HEK293 (cell line): ENCODE measurements at regions not wholly inside any gene's neighbourhood (a gene's known extent, or its start where the extent isn't known, plus 50 kb on each side); places are given as distances from the start of the nearest gene placed in this dataset.

Experiments used
- CTCF ChIA-PET: fragments of 350-600 bp; formaldehyde crosslinking; extraction: SDS; loops from one replicate; lab custom pipeline; 2021; ENCODE audit warnings: antibody characterized with exemption; lab: Yijun Ruan, JAX
- POLR2A ChIA-PET: fragments of 300-600 bp; formaldehyde crosslinking; extraction: SDS; loops from one replicate; lab custom pipeline; 2020; ENCODE audit warnings: antibody characterized with exemption, inconsistent platforms; lab: Yijun Ruan, JAX
- H3K27ac ChIP-seq: fragments of 200-500 bp; sonication (Bioruptor generic); 2 replicates; pipeline ENCODE4 v1.5.1; 2014; ENCODE audit warnings: low read depth, low read length, control low read depth, inconsistent platforms; ENCODE audit errors: extremely low read depth
- H3K36me3 ChIP-seq, 2 experiments: fragments of 200-500 bp in 1 of 2; sonication (Bioruptor generic) in 1 of 2; 1 replicate in 1 of 2; 2 replicates in 1 of 2; pipeline ENCODE4 v1.5.1; 2014 to 2017; ENCODE audit warnings: inconsistent platforms in 2 of 2, low read length in 2 of 2; ENCODE audit not compliant: control insufficient read depth in 2 of 2, insufficient read depth in 1 of 2
- H3K4me1 ChIP-seq: fragments of 200-500 bp; sonication (Bioruptor generic); 2 replicates; pipeline ENCODE4 v1.5.1; 2014; ENCODE audit warnings: mild to moderate bottlenecking, low read length, inconsistent platforms; ENCODE audit not compliant: control insufficient read depth, insufficient read depth
- H3K4me3 ChIP-seq: 2 replicates; pipeline ENCODE4 v1.5.1; 2011; ENCODE audit warnings: low read depth, mild to moderate bottlenecking, control low read depth, low read length, moderate library complexity
- H3K9me3 ChIP-seq: fragments of 200-500 bp; sonication (Bioruptor generic); 2 replicates; pipeline ENCODE4 v1.5.1; 2014; ENCODE audit warnings: low read depth, low read length, inconsistent platforms; ENCODE audit not compliant: control insufficient read depth, insufficient read depth
- GLIS1 ChIP-seq: fragments of 450-650 bp; formaldehyde crosslinking; IDR thresholded peaks from 2 replicates; pipeline ENCODE4 v1.5.1; 2016; ENCODE audit warnings: missing biosample characterization, missing genetic modification characterization
- HOXC10 ChIP-seq: sonication (generic); formaldehyde crosslinking; IDR thresholded peaks from 2 replicates; pipeline ENCODE4 v1.8.1; 2023; ENCODE audit warnings: mild to moderate bottlenecking, missing genetic modification reagents
- KLF8 ChIP-seq: fragments of 450-650 bp; formaldehyde crosslinking; IDR thresholded peaks from 2 replicates; pipeline ENCODE4 v1.5.1; 2016; ENCODE audit warnings: missing biosample characterization, missing genetic modification characterization
- OVOL3 ChIP-seq: fragments of 450-650 bp; formaldehyde crosslinking; IDR thresholded peaks from 2 replicates; pipeline ENCODE4 v1.5.1; 2016; ENCODE audit warnings: missing biosample characterization, missing genetic modification characterization
- PRDM4 ChIP-seq: fragments of 450-650 bp; formaldehyde crosslinking; IDR thresholded peaks from 2 replicates; pipeline ENCODE4 v1.5.1; 2017; ENCODE audit warnings: missing biosample characterization, missing genetic modification characterization
- SCRT2 ChIP-seq: fragments of 450-650 bp; formaldehyde crosslinking; IDR thresholded peaks from 2 replicates; pipeline ENCODE4 v1.5.1; 2016; ENCODE audit warnings: missing biosample characterization, missing genetic modification characterization
- SP2 ChIP-seq: fragments of 450-650 bp; formaldehyde crosslinking; IDR thresholded peaks from 2 replicates; pipeline ENCODE4 v1.5.1; 2016; ENCODE audit warnings: missing biosample characterization, missing genetic modification characterization
- SP3 ChIP-seq: fragments of 450-650 bp; formaldehyde crosslinking; IDR thresholded peaks from 2 replicates; pipeline ENCODE4 v1.5.1; 2016; ENCODE audit warnings: missing biosample characterization, missing genetic modification characterization
- YY2 ChIP-seq: fragments of 450-650 bp; formaldehyde crosslinking; IDR thresholded peaks from 2 replicates; pipeline ENCODE4 v1.5.1; 2016; ENCODE audit warnings: missing biosample characterization, missing genetic modification characterization
- ZFHX2 ChIP-seq: fragments of 450-650 bp; formaldehyde crosslinking; conservative IDR thresholded peaks from 2 replicates; pipeline ENCODE4 v1.5.1; 2016; ENCODE audit warnings: missing biosample characterization, missing genetic modification characterization
- ZFP69B ChIP-seq: fragments of 450-650 bp; formaldehyde crosslinking; IDR thresholded peaks from 2 replicates; pipeline ENCODE4 v1.5.1; 2016; ENCODE audit warnings: missing biosample characterization, missing genetic modification characterization
- ZNF174 ChIP-seq: fragments of 450-650 bp; formaldehyde crosslinking; IDR thresholded peaks from 2 replicates; pipeline ENCODE4 v1.5.0; 2017; ENCODE audit warnings: missing biosample characterization, mild to moderate bottlenecking, missing genetic modification characterization
- ZNF202 ChIP-seq: fragments of 450-650 bp; formaldehyde crosslinking; IDR thresholded peaks from 2 replicates; pipeline ENCODE4 v1.5.1; 2016; ENCODE audit warnings: missing biosample characterization, missing genetic modification characterization, borderline replicate concordance
- ZNF24 ChIP-seq: fragments of 450-650 bp; formaldehyde crosslinking; IDR thresholded peaks from 2 replicates; pipeline ENCODE4 v1.5.1; 2016; ENCODE audit warnings: missing biosample characterization, missing genetic modification characterization
- ZNF280D ChIP-seq: fragments of 450-650 bp; formaldehyde crosslinking; IDR thresholded peaks from 2 replicates; pipeline ENCODE4 v1.5.1; 2016; ENCODE audit warnings: missing biosample characterization, missing genetic modification characterization
- ZNF302 ChIP-seq: fragments of 450-650 bp; formaldehyde crosslinking; IDR thresholded peaks from 2 replicates; pipeline ENCODE4 v1.5.1; 2016; ENCODE audit warnings: missing biosample characterization, missing genetic modification characterization, low read depth
- ZNF354C ChIP-seq: fragments of 450-650 bp; formaldehyde crosslinking; IDR thresholded peaks from 2 replicates; pipeline ENCODE4 v1.5.1; 2016; ENCODE audit warnings: missing biosample characterization, missing genetic modification characterization, low read depth, borderline replicate concordance
- ZNF433 ChIP-seq: fragments of 450-650 bp; formaldehyde crosslinking; IDR thresholded peaks from 2 replicates; pipeline ENCODE4 v1.5.1; 2016; ENCODE audit warnings: missing biosample characterization, missing genetic modification characterization, low read depth
- ZNF510 ChIP-seq: fragments of 450-650 bp; formaldehyde crosslinking; IDR thresholded peaks from 2 replicates; pipeline ENCODE4 v1.5.1; 2018; ENCODE audit warnings: mild to moderate bottlenecking, missing genetic modification characterization, missing biosample characterization; ENCODE audit not compliant: insufficient replicate concordance
- ZNF514 ChIP-seq: fragments of 450-650 bp; formaldehyde crosslinking; IDR thresholded peaks from 2 replicates; pipeline ENCODE4 v1.5.1; 2016; ENCODE audit warnings: missing biosample characterization, missing genetic modification characterization
- ZNF521 ChIP-seq: fragments of 450-650 bp; formaldehyde crosslinking; IDR thresholded peaks from 2 replicates; pipeline ENCODE4 v1.5.1; 2017; ENCODE audit warnings: missing biosample characterization, mild to moderate bottlenecking, missing genetic modification characterization
- ZNF555 ChIP-seq: fragments of 450-650 bp; formaldehyde crosslinking; conservative IDR thresholded peaks from 2 replicates; pipeline ENCODE4 v1.5.1; 2017; ENCODE audit warnings: missing biosample characterization, mild to moderate bottlenecking, missing genetic modification characterization, inconsistent platforms
- ZNF558 ChIP-seq: fragments of 450-650 bp; formaldehyde crosslinking; IDR thresholded peaks from 2 replicates; pipeline ENCODE4 v1.5.1; 2016; ENCODE audit warnings: missing biosample characterization, missing genetic modification characterization
- ZNF785 ChIP-seq: fragments of 450-650 bp; formaldehyde crosslinking; IDR thresholded peaks from 2 replicates; pipeline ENCODE4 v1.5.1; 2016; ENCODE audit warnings: missing biosample characterization, missing genetic modification characterization
- ZNF792 ChIP-seq: fragments of 450-650 bp; formaldehyde crosslinking; IDR thresholded peaks from 2 replicates; pipeline ENCODE4 v1.5.1; 2016; ENCODE audit warnings: missing biosample characterization, missing genetic modification characterization
- TF ChIP-seq, protein P1 (sequence below): fragments of 450-650 bp; formaldehyde crosslinking; IDR thresholded peaks from 2 replicates; pipeline ENCODE4 v1.5.1; 2016; ENCODE audit warnings: missing biosample characterization, missing genetic modification characterization
- TF ChIP-seq, protein P2 (sequence below): fragments of 450-650 bp; formaldehyde crosslinking; IDR thresholded peaks from 2 replicates; pipeline ENCODE4 v1.5.1; 2016; ENCODE audit warnings: missing biosample characterization, missing genetic modification characterization, low read depth

- TF ChIP-seq PRDM4 (tag by site-specific recombination) (no peak), ZNF521 (no peak)
Measured at GRCh38 chr4:126532527-126532926, 1100.2 kb upstream of the INTU start (continued).

DNA sequence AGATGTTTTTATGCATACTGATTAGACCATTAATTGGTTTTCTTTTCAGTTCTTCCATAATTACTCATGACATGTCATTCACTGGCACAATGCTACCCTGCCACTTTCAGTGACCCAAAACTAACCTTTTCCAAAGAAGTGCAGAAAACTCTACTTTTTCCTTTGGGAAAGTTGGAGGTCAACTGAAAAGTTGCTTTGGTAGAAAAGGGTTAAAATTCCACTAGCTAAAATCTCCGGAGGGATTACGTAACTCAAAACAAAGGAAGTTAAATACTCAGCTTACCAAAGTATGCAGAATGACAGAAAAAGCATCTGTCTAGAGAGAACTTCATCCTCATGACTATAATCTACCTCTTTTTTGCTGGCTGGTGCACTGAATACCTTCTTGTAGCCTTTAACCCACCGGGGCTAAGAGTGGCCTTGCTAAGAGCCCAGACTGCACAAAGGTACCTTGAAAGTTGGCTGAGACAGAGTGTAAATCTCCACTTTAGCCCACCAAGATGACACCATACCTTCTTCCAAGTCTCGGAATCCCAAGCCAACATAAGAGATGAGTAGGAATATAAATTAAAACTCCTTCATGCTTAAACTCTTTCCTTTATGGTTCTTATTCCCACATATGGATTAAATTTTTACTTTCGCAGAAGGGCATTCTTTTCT is 1099.5 kb upstream of the INTU start:
- H3K36me3 ChIP-seq: no peaks in the 10 kb centered on the region
- no peak for TF ChIP-seq ZNF785 (tag by site-specific recombination)
- no peak for TF ChIP-seq ZNF280D (tag by site-specific recombination)
- no peak for TF ChIP-seq ZNF555
- TF ChIP-seq, protein P1, sequence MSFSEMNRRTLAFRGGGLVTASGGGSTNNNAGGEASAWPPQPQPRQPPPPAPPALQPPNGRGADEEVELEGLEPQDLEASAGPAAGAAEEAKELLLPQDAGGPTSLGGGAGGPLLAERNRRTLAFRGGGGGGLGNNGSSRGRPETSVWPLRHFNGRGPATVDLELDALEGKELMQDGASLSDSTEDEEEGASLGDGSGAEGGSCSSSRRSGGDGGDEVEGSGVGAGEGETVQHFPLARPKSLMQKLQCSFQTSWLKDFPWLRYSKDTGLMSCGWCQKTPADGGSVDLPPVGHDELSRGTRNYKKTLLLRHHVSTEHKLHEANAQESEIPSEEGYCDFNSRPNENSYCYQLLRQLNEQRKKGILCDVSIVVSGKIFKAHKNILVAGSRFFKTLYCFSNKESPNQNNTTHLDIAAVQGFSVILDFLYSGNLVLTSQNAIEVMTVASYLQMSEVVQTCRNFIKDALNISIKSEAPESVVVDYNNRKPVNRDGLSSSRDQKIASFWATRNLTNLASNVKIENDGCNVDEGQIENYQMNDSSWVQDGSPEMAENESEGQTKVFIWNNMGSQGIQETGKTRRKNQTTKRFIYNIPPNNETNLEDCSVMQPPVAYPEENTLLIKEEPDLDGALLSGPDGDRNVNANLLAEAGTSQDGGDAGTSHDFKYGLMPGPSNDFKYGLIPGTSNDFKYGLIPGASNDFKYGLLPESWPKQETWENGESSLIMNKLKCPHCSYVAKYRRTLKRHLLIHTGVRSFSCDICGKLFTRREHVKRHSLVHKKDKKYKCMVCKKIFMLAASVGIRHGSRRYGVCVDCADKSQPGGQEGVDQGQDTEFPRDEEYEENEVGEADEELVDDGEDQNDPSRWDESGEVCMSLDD (tag by site-specific recombination): no peak
- TF ChIP-seq OVOL3 (tag by site-specific recombination): no peak
- TF ChIP-seq ZFP69B (tag by site-specific recombination): no peak
- TF ChIP-seq SP3 (tag by site-specific recombination): no peak
- TF ChIP-seq ZNF792: no peak
- no peak for TF ChIP-seq ZNF202
- no peak for TF ChIP-seq YY2 (tag by site-specific recombination)
- TF ChIP-seq ZNF354C: no peak
- TF ChIP-seq ZNF174 (tag by site-specific recombination): no peak
- TF ChIP-seq ZNF24 (tag by site-specific recombination): no peak
- ChIA-PET CTCF (no interaction called here), POLR2A (no interaction called here)
- H3K9me3 ChIP-seq: no peaks in the 10 kb centered on the region
- no peak overlapping the region for H3K4me3 ChIP-seq
- H3K27ac ChIP-seq: no peak overlapping the region
- H3K4me1 ChIP-seq: no peaks in the 10 kb centered on the region

- CTCF ChIA-PET: no interaction called here
- no peaks in the 10 kb centered on the region for H3K4me1 ChIP-seq
- no peak overlapping the region for H3K4me3 ChIP-seq
- no peaks in the 10 kb centered on the region for H3K9me3 ChIP-seq
- no peaks in the 10 kb centered on the region for H3K36me3 ChIP-seq
- no peak overlapping the region for H3K27ac ChIP-seq
- POLR2A ChIA-PET: no interaction called here
- TF ChIP-seq ZNF433 (no peak), SP2 (tag by site-specific recombination) (no peak), ZNF510 (tag by site-specific recombination) (no peak), ZNF514 (tag by site-specific recombination) (no peak), ZNF174 (tag by site-specific recombination) (no peak), ZNF558 (tag by site-specific recombination) (no peak), ZNF302 (no peak), GLIS1 (tag by site-specific recombination) (no peak), SCRT2 (tag by site-specific recombination) (no peak), ZFHX2 (tag by site-specific recombination) (no peak), KLF8 (no peak), HOXC10 (no peak)
- TF ChIP-seq, protein P2, sequence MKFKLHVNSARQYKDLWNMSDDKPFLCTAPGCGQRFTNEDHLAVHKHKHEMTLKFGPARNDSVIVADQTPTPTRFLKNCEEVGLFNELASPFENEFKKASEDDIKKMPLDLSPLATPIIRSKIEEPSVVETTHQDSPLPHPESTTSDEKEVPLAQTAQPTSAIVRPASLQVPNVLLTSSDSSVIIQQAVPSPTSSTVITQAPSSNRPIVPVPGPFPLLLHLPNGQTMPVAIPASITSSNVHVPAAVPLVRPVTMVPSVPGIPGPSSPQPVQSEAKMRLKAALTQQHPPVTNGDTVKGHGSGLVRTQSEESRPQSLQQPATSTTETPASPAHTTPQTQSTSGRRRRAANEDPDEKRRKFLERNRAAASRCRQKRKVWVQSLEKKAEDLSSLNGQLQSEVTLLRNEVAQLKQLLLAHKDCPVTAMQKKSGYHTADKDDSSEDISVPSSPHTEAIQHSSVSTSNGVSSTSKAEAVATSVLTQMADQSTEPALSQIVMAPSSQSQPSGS (tag by site-specific recombination): no peak
Measured at GRCh38 chr4:126539771-126540170, 1093.0 kb upstream of the INTU start.
